Mammary epithelial cell (primary cell): ENCODE measurements at regions not wholly inside any gene's neighbourhood (a gene's known extent, or its start where the extent isn't known, plus 50 kb on each side); places are given as distances from the start of the nearest gene placed in this dataset.

Experiments
- EZH2 ChIP-seq: IDR thresholded peaks from 2 replicates; pipeline ENCODE4 v1.6.1; 2012; ENCODE audit warnings: low read length, inconsistent platforms, borderline replicate concordance
- TF ChIP-seq, protein P1 (sequence below), 2 donors: IDR thresholded peaks in 1 of 2; conservative IDR thresholded peaks in 1 of 2; 2 replicates each; pipeline ENCODE4 v1.5.1; 2011 to 2012; ENCODE audit warnings: inconsistent platforms in 2 of 2, low read length in 2 of 2, mild to moderate bottlenecking in 2 of 2, control low read depth in 1 of 2, low read depth in 1 of 2; ENCODE audit not compliant: insufficient read depth in 1 of 2; ENCODE audit errors: extremely low read depth in 1 of 2

DNA sequence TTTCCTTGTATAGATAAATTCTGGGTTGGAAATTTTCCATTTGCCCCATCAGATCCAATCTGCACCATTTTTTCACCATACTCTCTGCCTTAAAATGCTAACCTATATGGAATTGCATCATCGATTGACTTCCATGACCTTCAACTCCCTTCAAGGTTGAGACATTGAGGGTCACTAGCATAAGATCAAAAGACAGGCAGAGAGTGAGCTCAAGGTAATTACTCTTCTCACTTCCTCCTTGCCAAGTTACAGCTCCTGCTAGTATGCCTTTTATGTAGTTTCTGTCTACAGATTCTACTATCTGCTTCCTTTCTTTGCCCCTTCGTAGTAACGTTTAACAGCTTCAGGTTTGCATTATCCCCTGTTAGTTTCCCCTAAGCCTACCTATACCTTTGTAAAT, 1127.7 kb upstream of the LRRTM3 start:
- TF ChIP-seq, protein P1, sequence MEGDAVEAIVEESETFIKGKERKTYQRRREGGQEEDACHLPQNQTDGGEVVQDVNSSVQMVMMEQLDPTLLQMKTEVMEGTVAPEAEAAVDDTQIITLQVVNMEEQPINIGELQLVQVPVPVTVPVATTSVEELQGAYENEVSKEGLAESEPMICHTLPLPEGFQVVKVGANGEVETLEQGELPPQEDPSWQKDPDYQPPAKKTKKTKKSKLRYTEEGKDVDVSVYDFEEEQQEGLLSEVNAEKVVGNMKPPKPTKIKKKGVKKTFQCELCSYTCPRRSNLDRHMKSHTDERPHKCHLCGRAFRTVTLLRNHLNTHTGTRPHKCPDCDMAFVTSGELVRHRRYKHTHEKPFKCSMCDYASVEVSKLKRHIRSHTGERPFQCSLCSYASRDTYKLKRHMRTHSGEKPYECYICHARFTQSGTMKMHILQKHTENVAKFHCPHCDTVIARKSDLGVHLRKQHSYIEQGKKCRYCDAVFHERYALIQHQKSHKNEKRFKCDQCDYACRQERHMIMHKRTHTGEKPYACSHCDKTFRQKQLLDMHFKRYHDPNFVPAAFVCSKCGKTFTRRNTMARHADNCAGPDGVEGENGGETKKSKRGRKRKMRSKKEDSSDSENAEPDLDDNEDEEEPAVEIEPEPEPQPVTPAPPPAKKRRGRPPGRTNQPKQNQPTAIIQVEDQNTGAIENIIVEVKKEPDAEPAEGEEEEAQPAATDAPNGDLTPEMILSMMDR (conservative IDR thresholded peaks at IDR 0.05 in 1 of 2, IDR thresholded peaks at IDR 0.05 in 1 of 2; ENCODE audit: extremely low read depth in 1 of 2, insufficient read depth in 1 of 2, low read depth in 1 of 2, low read length in 2 of 2), result no peak
- TF ChIP-seq EZH2, result no peak
